ENCODE measurements at regions not wholly inside any gene's neighbourhood (a gene's known extent, or its start where the extent isn't known, plus 50 kb on each side); places are given as distances from the start of the nearest gene placed in this dataset.

- Histone ChIP-seq H3K9me2 (ENCODE audit: insufficient read depth) (peaks cover 10% of the 10 kb centered on the region), H3K4me3 (no peak overlapping the region), H3K4me1 (ENCODE audit: insufficient read depth) (no peaks in the 10 kb centered on the region), H3K4me2 (no peak overlapping the region), H3K79me2 (replicated peaks; ENCODE audit: insufficient read depth) (no peaks in the 10 kb centered on the region), H2AFZ (no peak overlapping the region), H3K27me3 (ENCODE audit: insufficient read depth) (no peaks in the 10 kb centered on the region), H4K20me1 (replicated peaks; ENCODE audit: insufficient read depth) (no peaks in the 10 kb centered on the region), H3K36me3 (ENCODE audit: insufficient read depth) (peaks cover 4% of the 10 kb centered on the region; the same call in 1 of the 2 replicates), H3K27ac (ENCODE audit: low read depth) (no peak overlapping the region), H3F3A (replicated peaks; ENCODE audit: low read depth) (no peaks in the 10 kb centered on the region)
- Mint-ChIP-seq H3K36me3 (ENCODE audit: low read depth) (peaks cover 33% of the 10 kb centered on the region), H3K9me3 (peaks cover 44% of the 10 kb centered on the region), H3K27me3 (ENCODE audit: insufficient read depth, low read depth, poor library complexity) (peaks cover 4% of the 10 kb centered on the region), H3K4me3 (no peak overlapping the region), H3K27ac (no peak overlapping the region), H3K4me1 (no peaks in the 10 kb centered on the region)
- ATAC-seq (no peak), DNase-seq (ENCODE audit: low spot score) (no peak)
- TF ChIP-seq CREB1 (CRISPR knock-in tag; IDR thresholded peaks at IDR 0.05; ENCODE audit: low read depth), result no peak
- no peak for TF ChIP-seq ZNF462 (CRISPR knock-in tag; IDR thresholded peaks at IDR 0.05)
- TF ChIP-seq POLR2AphosphoS5 (IDR thresholded peaks at IDR 0.05; ENCODE audit: low read depth), result no peak
- no peak for TF ChIP-seq REST (IDR thresholded peaks at IDR 0.05; ENCODE audit: unreplicated experiment)
- TF ChIP-seq EZH2phosphoT487 (IDR thresholded peaks at IDR 0.05; ENCODE audit: unreplicated experiment), result no peak
Measured at GRCh38 chr4:12458621-12459020, 1025.5 kb downstream of the RAB28 start.
